ENCODE measurements at regions not wholly inside any gene's neighbourhood (a gene's known extent, or its start where the extent isn't known, plus 50 kb on each side); places are given as distances from the start of the nearest gene placed in this dataset.

- Histone ChIP-seq H3K4me2 (ENCODE audit: low read depth, low read length) (no peak overlapping the region), H3K27ac (ENCODE audit: insufficient read depth, low read length) (no peak overlapping the region), H3K23ac (ENCODE audit: low read depth, low read length) (no peak overlapping the region), H3K4me3 (ENCODE audit: insufficient read depth, low read depth, low read length) (no peak overlapping the region), H3K79me1 (ENCODE audit: low read depth in 1 of 2, low read length in 2 of 2) (no peaks in the 10 kb centered on the region), H4K5ac (ENCODE audit: low read depth, low read length) (no peak overlapping the region), H3K9me3 (ENCODE audit: control insufficient read depth, insufficient read depth, low read length) (0 out of 2 replicates have a peak, but pooled peaks cover 4% of the 10 kb centered on the region), H2AFZ (replicated peaks; ENCODE audit: low read length, poor library complexity) (no peak overlapping the region), H3K36me3 (ENCODE audit: control insufficient read depth, insufficient read depth, low read length) (no peaks in the 10 kb centered on the region), H2AK9ac (replicated peaks; ENCODE audit: low read depth, low read length, poor library complexity) (no peak overlapping the region), H4K8ac (ENCODE audit: low read depth in 2 of 2, low read length in 2 of 2) (no peak overlapping the region), H3K4ac (ENCODE audit: low read depth, low read length) (no peak overlapping the region), H2BK20ac (ENCODE audit: low read depth, low read length) (no peak overlapping the region), H3K18ac (ENCODE audit: low read depth, low read length) (no peak overlapping the region), H3K9ac (ENCODE audit: low read depth, low read length) (no peak overlapping the region), H3K14ac (replicated peaks; ENCODE audit: low read depth, low read length) (no peak overlapping the region), H2BK15ac (ENCODE audit: low read depth, low read length) (no peak overlapping the region), H3K4me1 (ENCODE audit: control insufficient read depth, insufficient read depth, low read length) (no peaks in the 10 kb centered on the region), H3K9me1 (ENCODE audit: insufficient read depth, low read length) (no peaks in the 10 kb centered on the region), H2AK5ac (ENCODE audit: low read depth, low read length) (no peak overlapping the region), H3K56ac (ENCODE audit: extremely low read depth, insufficient read depth, low read length) (no peak overlapping the region), H2BK5ac (ENCODE audit: low read depth, low read length, poor library complexity, severe bottlenecking) (no peak overlapping the region), H2BK120ac (ENCODE audit: low read depth, low read length) (no peak overlapping the region), H4K91ac (ENCODE audit: insufficient read depth, low read depth, low read length) (no peak overlapping the region), H4K20me1 (ENCODE audit: insufficient read depth, low read length) (no peaks in the 10 kb centered on the region), H3K27me3 (ENCODE audit: control insufficient read depth, insufficient read depth, low read length) (no peaks in the 10 kb centered on the region)
- WGBS, 2 experiments (ENCODE audit: extremely low coverage in 2 of 2, insufficient read length in 1 of 2): no CpG with 5 or more reads among the region's 2 CpGs
- intact Hi-C loops (cut with micrococcal nuclease) (no loop called here), dilution Hi-C loops (cut with HindIII; ENCODE audit: low sequenced_read_pairs, unreplicated experiment) (no loop called here), in situ Hi-C loops (cut with MboI; ENCODE audit: low sequenced_read_pairs) (no loop called here)
- DNase-seq: no peak
- POLR2A ChIA-PET (ENCODE audit: unreplicated experiment): no interaction called here
- BruUV-seq (replicated peaks): no TSS peak
- no peak for ATAC-seq (ENCODE audit: low read depth)
- TF ChIP-seq CEBPB (IDR thresholded peaks at IDR 0.05; ENCODE audit: low read depth, low read length) (peak; percentile 54), RAD21 (IDR thresholded peaks at IDR 0.05; ENCODE audit: low read length) (no peak), MAZ (IDR thresholded peaks at IDR 0.05; ENCODE audit: borderline replicate concordance, low read depth, low read length) (no peak), RCOR1 (IDR thresholded peaks at IDR 0.05; ENCODE audit: insufficient replicate concordance, low read length) (no peak), MXI1 (IDR thresholded peaks at IDR 0.05; ENCODE audit: borderline replicate concordance, low read depth, low read length) (no peak), FOS (IDR thresholded peaks at IDR 0.05; ENCODE audit: low read depth, low read length) (no peak), CTCF (conservative IDR thresholded peaks at IDR 0.05; ENCODE audit: low read depth, low read length) (no peak), CHD1 (IDR thresholded peaks at IDR 0.05; ENCODE audit: low read depth, low read length) (no peak)
- CTCF ChIA-PET: interaction anchor here (0.6 kb wide), 1 partner anchor 91 kb away, joined by 3 read pairs; no protein-coding TSS in a partner anchor
These were observed 539.9 kb downstream of the TECRL start for GRCh38 chr4:63869370-63869769.

All from IMR-90 (cell line).